Activated T-helper 17 cell treated with anti-CD3 and anti-CD28 coated beads, Interleukin-2, amount 50 U/mL, for 72 hours (primary cell): ENCODE measurements at regions not wholly inside any gene's neighbourhood (a gene's known extent, or its start where the extent isn't known, plus 50 kb on each side); places are given as distances from the start of the nearest gene placed in this dataset.

Source experiments
- ATAC-seq: fragments of 150-1000 bp; cut with Tn5 transposase; replicated peaks from 2 replicates; pipeline ENCODE4 v1.10.0; 2021; ENCODE audit warnings: mild to moderate bottlenecking, moderate library complexity
- H3K27ac Mint-ChIP-seq: one replicate; pipeline ENCODE4 v1.8.0; 2022; ENCODE audit warnings: mixed read lengths
- H3K27me3 Mint-ChIP-seq: one replicate; pipeline ENCODE4 v1.8.0; 2022; ENCODE audit warnings: mixed read lengths
- H3K36me3 Mint-ChIP-seq: one replicate; pipeline ENCODE4 v1.8.0; 2022; ENCODE audit warnings: low read depth, mild to moderate bottlenecking, mixed read lengths
- H3K4me1 Mint-ChIP-seq: one replicate; pipeline ENCODE4 v1.8.0; 2022; ENCODE audit warnings: mixed read lengths
- H3K4me3 Mint-ChIP-seq: one replicate; pipeline ENCODE4 v1.8.0; 2022; ENCODE audit warnings: mild to moderate bottlenecking, mixed read lengths
- H3K9me3 Mint-ChIP-seq: one replicate; pipeline ENCODE4 v1.8.0; 2022; ENCODE audit warnings: mixed read lengths

DNA sequence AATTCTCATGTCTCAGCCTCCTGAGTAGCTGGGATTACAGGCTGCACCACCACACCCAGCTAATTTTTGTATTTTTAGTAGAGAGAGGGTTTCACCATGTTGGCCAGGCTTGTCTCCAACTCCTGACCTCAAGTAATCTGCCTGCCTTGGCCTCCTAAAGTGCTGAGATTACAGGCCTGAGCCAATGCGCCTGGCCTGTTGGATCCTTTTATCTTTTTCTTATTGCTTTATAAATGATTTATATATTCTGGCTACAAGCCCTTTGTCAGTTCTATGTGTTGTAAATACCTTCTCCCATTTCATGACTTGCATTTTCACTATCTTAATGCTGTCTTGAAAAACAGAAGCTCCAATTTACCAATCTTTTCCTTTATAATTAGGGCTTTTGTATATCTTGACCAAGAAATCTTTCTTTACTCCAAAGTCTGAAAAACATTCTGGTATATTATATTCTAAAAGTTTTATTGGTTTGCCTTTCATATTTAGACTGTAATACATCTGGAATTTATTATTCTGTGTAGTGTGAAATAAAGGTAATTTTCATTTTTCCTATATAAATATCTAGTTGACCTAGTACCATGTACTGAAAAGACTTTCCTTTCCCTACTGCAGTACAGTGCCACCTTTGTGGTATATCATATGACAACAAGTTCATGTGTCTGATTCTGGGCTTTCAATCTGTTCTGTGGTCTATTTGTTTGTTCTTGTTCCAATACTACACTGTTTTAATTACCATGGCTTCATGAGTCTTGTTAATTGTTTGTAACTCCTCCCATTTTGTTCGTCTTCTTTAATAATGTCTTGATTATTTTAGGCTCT, 52.9 kb upstream of the RNU6-1 start:
- peaks cover 7% of the 10 kb centered on the region for H3K9me3 Mint-ChIP-seq
- no peaks in the 10 kb centered on the region for H3K4me1 Mint-ChIP-seq
- H3K4me3 Mint-ChIP-seq, result no peak overlapping the region
- ATAC-seq, result no peak
- no peak overlapping the region for H3K27ac Mint-ChIP-seq
- peaks cover 23% of the 10 kb centered on the region for H3K27me3 Mint-ChIP-seq
- no peaks in the 10 kb centered on the region for H3K36me3 Mint-ChIP-seq

DNA sequence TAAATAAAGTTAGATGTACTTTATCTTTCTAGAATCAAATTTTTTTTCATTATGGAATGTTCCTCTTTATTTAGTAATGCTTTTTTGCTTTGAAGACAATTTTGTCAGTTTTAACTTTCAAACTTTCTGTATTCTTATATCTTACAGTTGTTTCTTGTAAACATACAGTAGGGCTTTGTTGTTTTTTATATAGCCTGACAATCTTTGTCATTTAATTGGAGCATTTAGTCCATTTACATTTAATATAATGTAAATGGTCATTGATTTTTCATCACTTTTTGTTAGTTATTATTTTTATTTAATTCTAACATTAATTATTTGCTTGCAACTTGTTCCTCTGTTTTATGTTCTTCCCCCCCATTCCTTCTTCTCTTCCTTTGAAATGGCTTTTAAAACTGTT, 55.4 kb upstream of the RNU6-1 start:
- peaks cover under 1% of the 10 kb centered on the region for H3K9me3 Mint-ChIP-seq
- ATAC-seq, result no peak
- no peaks in the 10 kb centered on the region for H3K4me1 Mint-ChIP-seq
- H3K27ac Mint-ChIP-seq, result no peak overlapping the region
- no peak overlapping the region for H3K4me3 Mint-ChIP-seq
- H3K27me3 Mint-ChIP-seq, result peaks cover 7% of the 10 kb centered on the region
- no peaks in the 10 kb centered on the region for H3K36me3 Mint-ChIP-seq

DNA sequence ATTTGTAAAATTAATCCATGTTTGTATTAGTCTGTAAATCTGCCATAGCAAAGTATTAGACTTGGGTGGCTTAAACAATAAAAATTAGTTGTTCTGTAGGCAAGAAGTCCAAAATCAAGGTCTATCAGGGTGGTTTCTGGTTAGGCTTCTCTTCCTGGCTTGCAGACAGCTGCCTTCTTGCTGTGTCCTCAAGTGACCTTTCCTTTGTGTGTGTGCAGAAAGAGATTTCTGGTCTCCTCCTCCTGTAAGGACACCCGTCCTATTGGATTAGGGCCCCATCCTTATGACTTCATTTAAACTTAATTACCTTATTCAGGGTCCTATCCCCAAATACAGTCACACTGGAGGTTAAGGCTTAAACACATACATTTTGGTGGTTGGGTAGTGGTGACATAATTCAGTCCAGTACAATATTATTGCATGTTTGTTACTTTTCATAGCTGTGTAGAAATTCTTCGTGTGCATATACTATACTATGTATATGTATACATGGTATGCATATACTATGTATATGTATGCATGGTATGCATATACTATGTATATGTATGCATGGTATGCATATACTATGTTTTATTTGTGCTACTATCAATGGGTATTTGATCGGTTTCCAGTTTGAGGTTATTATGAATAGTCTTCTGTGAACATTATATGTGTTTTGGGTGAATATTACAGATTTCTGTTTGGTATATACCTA, 57.9 kb upstream of the RNU6-1 start:
- Mint-ChIP-seq H3K4me3 (no peak overlapping the region), H3K9me3 (no peaks in the 10 kb centered on the region), H3K4me1 (no peaks in the 10 kb centered on the region), H3K27ac (no peak overlapping the region), H3K36me3 (no peaks in the 10 kb centered on the region), H3K27me3 (no peaks in the 10 kb centered on the region)
- ATAC-seq, result no peak

DNA sequence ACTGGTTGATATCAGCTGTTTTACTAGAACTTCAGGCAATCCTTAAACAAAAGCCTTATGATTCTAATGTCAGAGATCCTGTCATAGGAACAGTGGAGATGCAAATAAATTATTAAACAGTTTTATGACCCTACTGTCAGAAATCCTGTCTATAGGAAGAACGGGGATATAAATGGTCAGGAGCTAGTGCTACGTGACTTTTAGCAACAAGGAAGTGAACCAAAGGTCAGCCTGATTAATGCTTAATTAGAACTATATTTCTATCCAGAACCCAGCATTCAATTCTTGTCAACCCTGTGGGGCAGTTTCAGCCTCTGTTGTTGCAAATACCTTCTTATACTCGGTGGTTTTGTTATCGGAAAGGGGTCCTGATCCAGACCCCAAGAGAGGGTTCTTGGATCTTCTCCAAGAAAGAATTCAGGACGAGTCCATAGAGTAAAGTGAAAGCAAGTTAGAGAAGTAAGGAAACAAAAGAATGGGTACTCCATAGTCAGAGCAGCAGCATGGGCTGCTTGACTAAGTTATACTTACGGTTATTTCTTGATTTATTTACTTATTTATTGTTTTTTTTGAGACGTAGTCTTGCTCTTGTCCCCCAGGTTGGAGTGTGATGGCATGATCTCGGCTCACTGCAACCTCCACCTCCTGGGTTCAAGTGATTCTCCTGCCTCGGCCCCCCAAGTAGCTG, 59.9 kb upstream of the RNU6-1 start:
- no peak overlapping the region for H3K27ac Mint-ChIP-seq
- H3K27me3 Mint-ChIP-seq, result no peaks in the 10 kb centered on the region
- H3K4me1 Mint-ChIP-seq, result no peaks in the 10 kb centered on the region
- H3K4me3 Mint-ChIP-seq, result no peak overlapping the region
- H3K9me3 Mint-ChIP-seq, result no peaks in the 10 kb centered on the region
- H3K36me3 Mint-ChIP-seq, result no peaks in the 10 kb centered on the region
- no peak for ATAC-seq

DNA sequence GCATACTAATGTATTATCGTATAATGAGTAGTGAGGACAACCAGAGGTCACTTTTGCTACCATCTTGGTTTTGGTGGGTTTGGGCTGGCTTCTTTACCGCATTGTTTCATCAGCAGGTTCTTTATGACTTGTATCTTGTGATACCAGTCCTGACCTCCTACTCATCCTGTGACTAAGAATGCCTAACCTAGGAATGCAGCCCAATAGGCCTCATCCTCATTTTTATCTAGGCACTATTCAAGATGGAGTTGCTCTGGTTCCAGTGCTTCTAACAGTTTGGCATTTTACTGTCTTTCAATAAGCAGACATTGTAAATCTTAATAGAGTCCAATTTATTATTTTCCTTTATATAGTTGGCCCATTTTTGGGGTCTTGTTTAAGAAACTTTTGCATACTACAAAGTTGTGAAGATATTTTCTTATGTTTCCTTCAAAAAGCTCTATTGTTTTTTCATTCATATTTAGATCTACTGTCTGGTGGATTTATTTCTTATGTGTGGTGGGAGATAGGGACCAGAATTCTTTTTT, 60.8 kb upstream of the RNU6-1 start:
- H3K27me3 Mint-ChIP-seq, result peaks cover 4% of the 10 kb centered on the region
- H3K27ac Mint-ChIP-seq, result no peak overlapping the region
- peak; percentile 37 for ATAC-seq
- H3K4me3 Mint-ChIP-seq, result no peak overlapping the region
- H3K9me3 Mint-ChIP-seq, result no peaks in the 10 kb centered on the region
- no peaks in the 10 kb centered on the region for H3K4me1 Mint-ChIP-seq
- no peaks in the 10 kb centered on the region for H3K36me3 Mint-ChIP-seq

DNA sequence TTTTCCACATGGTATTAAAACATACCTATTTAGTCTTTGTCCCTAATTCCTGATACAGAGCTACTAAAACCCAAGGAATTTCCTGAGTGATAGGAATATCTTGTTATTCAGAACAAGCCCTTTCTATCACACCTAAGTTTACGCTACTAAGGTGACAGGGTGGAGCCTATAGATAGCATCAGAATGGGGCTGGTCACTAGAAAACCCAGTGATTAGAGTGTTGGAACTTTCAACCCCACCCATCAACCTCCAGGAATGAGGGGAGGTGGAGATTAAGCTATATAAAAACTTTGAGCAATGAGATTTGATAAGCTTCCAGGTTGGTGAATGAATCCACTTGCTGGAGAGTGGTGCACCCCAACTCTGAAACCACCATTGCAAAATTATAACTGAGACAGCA, 62.1 kb upstream of the RNU6-1 start:
- Mint-ChIP-seq H3K27ac (no peak overlapping the region), H3K4me1 (no peaks in the 10 kb centered on the region), H3K9me3 (no peaks in the 10 kb centered on the region), H3K27me3 (peaks cover 10% of the 10 kb centered on the region), H3K36me3 (no peaks in the 10 kb centered on the region), H3K4me3 (no peak overlapping the region)
- no peak for ATAC-seq

DNA sequence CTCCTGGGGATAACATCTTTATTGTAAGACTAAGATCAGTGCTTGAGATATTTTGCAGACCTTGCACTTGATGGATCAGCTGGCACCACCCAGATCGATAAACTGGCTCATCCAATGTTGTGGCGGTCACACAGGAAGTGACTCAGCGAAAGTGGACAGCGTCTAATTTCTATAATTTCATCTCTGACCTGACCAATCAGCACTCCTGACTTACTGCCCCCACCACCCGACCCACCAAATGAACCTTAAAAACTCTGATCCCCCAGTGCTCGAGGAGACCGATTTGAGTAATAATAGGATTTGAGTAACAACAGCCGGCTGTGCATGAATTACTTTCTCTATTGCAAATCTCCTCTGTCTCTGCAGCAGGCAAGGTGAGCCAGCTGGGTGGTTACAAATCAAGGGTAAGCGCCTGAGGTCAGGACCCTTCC, 62.7 kb upstream of the RNU6-1 start:
- Mint-ChIP-seq H3K4me1 (no peaks in the 10 kb centered on the region), H3K27ac (no peak overlapping the region), H3K36me3 (no peaks in the 10 kb centered on the region), H3K27me3 (peaks cover 14% of the 10 kb centered on the region), H3K9me3 (no peaks in the 10 kb centered on the region), H3K4me3 (no peak overlapping the region)
- ATAC-seq, result no peak

DNA sequence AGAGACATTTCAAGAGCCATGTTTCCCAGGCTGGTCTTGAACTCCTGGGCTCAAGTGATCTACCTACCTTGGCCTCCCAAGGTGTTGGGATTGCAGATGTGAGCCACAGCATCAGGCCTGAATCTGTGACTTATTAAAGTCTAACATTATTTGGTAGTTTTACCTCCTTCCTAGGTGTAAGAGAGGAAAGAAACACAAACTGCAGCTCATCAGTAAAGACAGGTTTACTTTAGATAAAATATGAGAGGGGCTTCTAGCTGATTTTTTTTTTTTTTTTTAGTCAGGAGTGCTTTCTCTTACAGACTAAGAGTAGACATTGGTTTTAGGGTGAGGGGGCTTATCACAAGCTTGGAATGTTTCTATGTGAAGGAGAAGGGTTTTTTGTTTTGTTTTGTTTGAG, 63.9 kb upstream of the RNU6-1 start:
- no peaks in the 10 kb centered on the region for H3K4me1 Mint-ChIP-seq
- ATAC-seq, result no peak
- H3K27me3 Mint-ChIP-seq, result peaks cover 21% of the 10 kb centered on the region
- no peak overlapping the region for H3K4me3 Mint-ChIP-seq
- no peaks in the 10 kb centered on the region for H3K36me3 Mint-ChIP-seq
- no peak overlapping the region for H3K27ac Mint-ChIP-seq
- H3K9me3 Mint-ChIP-seq, result peaks cover 4% of the 10 kb centered on the region

DNA sequence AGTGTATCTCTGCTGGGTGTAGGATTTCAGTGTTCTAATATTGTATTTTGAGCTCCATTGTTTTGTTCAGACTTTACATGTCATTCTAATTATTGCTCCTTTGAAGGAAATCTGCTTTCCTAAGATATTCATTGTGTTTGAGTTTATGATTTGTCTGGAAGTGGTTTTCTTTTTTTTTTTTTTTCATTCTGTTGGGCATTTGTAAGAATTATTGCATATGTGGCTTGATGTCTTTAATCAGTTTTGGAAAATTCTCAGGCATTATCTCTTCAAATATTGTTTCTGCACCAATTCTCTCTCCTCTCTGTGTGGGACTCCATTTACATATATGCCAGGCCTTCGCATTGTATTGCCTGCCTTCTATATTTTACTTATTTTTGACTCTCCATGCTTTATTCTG, 65.8 kb upstream of the RNU6-1 start:
- ATAC-seq, result no peak

DNA sequence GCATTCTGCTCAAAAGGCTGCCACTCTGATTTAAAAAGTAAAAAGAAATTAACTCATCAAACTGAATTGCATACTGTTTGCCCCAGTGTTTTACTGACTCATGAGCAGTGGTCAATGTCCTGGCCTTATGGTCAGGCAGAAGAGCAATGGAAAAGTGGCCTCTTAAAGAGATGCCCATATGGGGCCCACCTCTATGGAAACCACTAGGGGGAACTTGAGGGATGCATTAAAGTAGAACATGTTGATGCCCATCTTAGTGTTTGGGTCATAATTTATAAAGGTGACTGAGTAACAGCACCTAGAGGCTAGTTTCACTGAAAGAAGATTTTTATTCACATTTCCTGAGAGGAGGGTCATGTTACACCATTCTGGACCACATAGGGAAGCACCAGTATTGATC, 66.5 kb upstream of the RNU6-1 start:
- peaks cover 31% of the 10 kb centered on the region for H3K27me3 Mint-ChIP-seq
- ATAC-seq, result no peak
- no peaks in the 10 kb centered on the region for H3K36me3 Mint-ChIP-seq
- H3K27ac Mint-ChIP-seq, result no peak overlapping the region
- no peak overlapping the region for H3K4me3 Mint-ChIP-seq
- no peaks in the 10 kb centered on the region for H3K4me1 Mint-ChIP-seq
- peaks cover 11% of the 10 kb centered on the region for H3K9me3 Mint-ChIP-seq

More for the DNA sequence above, 65.8 kb upstream of the RNU6-1 start:
- Mint-ChIP-seq H3K27me3 (peaks cover 27% of the 10 kb centered on the region), H3K4me3 (no peak overlapping the region), H3K4me1 (no peaks in the 10 kb centered on the region), H3K9me3 (peaks cover 8% of the 10 kb centered on the region), H3K36me3 (no peaks in the 10 kb centered on the region), H3K27ac (no peak overlapping the region)

DNA sequence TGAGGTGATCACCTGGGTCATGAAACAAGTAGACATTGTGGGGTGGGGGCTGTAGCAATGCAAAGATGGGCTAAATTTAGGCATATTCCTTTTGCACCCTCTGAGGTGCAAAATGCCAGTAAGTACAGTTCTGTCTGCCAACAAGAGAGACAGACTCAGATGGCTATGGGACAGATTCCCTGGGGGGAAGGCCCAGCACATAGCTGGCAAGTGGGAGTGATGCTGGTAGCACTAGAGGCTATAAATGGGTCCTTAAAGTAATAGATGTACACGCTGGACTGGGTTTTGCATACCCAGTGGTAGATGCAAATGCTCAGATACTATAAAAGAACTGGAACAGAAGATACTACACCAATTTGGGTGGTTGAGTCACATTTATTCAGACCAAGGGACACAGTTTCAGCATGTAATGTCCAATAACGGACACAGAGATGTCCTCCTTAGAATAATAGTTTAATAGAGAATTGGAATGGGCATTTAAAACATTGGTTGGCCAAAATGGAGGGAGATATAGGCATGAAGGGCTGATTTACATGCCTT, 67.4 kb upstream of the RNU6-1 start:
- Mint-ChIP-seq H3K27ac (no peak overlapping the region), H3K27me3 (peaks cover 31% of the 10 kb centered on the region), H3K4me1 (no peaks in the 10 kb centered on the region), H3K4me3 (no peak overlapping the region), H3K36me3 (no peaks in the 10 kb centered on the region), H3K9me3 (peaks cover 15% of the 10 kb centered on the region)
- ATAC-seq, result no peak

DNA sequence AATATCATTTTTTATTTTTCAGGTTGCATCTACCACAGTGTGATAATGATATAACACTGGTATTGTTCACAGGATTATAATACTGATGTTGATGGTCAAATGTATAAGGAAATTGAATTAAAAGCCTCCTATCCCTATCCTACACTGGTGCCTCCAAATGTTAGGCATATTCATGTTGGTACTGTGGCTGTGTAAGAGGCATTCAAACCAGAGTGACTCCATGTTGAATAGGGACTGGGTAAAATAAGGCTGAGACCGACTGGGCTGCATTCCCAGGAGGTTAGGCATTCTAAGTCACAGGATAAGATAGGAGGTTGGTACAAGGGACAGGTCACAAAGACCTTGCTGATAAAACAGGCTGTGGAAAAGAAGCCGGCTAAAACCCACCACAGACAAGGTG, 68.9 kb upstream of the RNU6-1 start:
- ATAC-seq, result no peak
- H3K27me3 Mint-ChIP-seq, result peaks cover 34% of the 10 kb centered on the region
- no peaks in the 10 kb centered on the region for H3K4me1 Mint-ChIP-seq
- H3K9me3 Mint-ChIP-seq, result peaks cover 15% of the 10 kb centered on the region
- no peak overlapping the region for H3K4me3 Mint-ChIP-seq
- H3K36me3 Mint-ChIP-seq, result no peaks in the 10 kb centered on the region
- H3K27ac Mint-ChIP-seq, result no peak overlapping the region

DNA sequence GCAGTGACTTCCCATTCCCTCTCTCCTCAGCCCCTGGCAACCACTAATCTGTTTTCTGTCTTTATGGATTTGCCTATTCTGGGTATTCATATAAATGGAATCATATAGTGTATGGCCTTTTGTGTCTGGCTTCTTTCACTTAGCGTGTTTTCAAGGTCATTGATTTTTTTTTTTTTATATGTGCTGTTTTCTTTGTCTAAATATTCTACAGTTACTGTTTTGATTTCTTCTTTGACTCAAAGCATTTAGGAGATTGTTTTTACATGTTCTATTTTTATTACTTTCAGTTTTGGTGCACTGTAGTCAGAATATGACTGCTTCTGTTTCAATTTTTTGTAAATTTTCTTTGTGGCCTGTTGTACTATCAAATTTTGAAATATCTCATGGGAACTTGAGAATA, 71.9 kb upstream of the RNU6-1 start:
- no peak for ATAC-seq
- Mint-ChIP-seq H3K9me3 (peaks cover 15% of the 10 kb centered on the region), H3K27me3 (peaks cover 30% of the 10 kb centered on the region), H3K36me3 (no peaks in the 10 kb centered on the region), H3K4me1 (no peaks in the 10 kb centered on the region), H3K4me3 (no peak overlapping the region), H3K27ac (no peak overlapping the region)

DNA sequence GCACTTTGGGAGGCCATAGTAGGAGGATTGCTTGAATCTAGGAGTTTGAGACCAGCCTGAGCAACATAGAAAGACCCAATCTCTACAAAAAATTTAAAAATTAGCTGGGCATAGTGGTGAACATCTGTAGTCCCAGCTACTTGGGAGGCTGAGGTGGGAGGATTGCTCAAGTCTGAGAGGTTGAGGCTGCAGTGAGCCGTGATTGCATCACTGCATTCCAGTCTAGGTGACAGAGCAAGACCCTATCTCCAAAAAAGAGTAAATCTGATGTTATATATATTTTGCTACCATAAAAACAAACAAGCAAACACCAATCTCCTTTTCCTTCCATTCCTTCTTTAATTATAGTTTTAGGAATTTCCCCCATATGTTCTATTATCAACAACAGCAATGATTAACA, 74.2 kb upstream of the RNU6-1 start:
- Mint-ChIP-seq H3K9me3 (peaks cover 11% of the 10 kb centered on the region), H3K4me1 (no peaks in the 10 kb centered on the region), H3K4me3 (no peak overlapping the region), H3K27me3 (peaks cover 15% of the 10 kb centered on the region), H3K27ac (no peak overlapping the region), H3K36me3 (no peaks in the 10 kb centered on the region)
- no peak for ATAC-seq
